Inflammatory macrophage treated with lipopolysaccharide for 4 hours (primary cell): ENCODE measurements at regions not wholly inside any gene's neighbourhood (a gene's known extent, or its start where the extent isn't known, plus 50 kb on each side); places are given as distances from the start of the nearest gene placed in this dataset.
"Not testable (repeated sequence)": the region's sequence is repeated elsewhere in the genome, so short reads cannot be mapped to it uniquely, and the experiment has no call there.

Source experiments
- DNase-seq: peaks from one replicate; pipeline ENCODE4 v3.0.0-alpha.2; 2020

DNA sequence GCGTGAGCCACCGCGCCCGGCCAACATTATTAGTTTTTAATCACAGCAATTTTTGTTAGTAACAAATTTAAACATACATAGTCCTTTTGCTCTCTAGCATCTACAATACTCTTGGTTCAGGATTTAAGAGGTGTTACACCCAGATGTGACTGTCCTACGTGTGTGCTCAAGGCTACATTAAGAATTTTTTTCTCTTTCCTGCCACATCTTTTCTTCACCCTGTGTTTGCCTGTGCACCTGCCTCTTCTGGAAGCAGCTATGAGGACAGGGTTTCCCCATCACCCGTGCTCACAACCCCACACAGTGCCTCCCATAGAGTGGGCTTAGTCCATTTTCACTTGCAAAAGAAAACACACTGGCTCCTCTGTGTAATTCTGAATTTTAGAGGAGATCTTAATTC lies 186.7 kb upstream of the KLF6 start:
- no peak for DNase-seq

DNA sequence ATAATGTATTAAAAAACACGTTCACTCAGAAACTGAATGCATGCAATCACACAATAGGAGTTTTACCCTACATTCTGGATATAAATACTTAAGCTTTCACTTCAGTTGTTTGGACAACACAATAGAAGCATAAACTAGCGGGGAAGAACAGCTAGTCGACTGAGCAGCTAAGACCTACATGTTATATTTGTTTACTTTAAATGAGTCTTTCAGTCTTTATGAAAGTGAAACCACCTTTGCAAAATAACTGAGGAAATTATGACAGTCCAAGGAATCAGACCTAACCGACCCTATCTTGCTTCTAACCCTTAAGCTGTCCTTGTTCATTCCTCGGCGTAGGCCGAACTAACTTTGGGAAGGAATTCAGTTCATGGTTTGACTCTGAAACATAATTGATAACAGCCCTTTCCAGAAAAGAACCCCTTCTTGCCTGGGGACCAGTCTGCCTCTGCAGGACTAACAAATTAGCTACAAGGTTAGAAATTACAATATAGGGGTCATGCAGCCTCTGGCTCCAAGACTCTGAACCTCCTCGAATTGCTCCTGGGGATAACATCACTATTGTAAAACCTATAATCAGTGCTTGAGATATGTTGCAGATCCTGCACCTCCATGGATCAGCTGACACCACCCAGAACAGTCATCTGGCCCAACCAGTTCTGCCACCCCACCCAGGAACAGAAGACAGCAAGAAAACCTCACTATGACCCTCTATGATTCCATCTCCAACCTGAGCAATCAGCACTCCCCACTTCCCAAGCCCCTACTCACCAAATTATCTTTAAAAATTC lies 185.1 kb upstream of the KLF6 start:
- DNase-seq: peak; percentile 12

DNA sequence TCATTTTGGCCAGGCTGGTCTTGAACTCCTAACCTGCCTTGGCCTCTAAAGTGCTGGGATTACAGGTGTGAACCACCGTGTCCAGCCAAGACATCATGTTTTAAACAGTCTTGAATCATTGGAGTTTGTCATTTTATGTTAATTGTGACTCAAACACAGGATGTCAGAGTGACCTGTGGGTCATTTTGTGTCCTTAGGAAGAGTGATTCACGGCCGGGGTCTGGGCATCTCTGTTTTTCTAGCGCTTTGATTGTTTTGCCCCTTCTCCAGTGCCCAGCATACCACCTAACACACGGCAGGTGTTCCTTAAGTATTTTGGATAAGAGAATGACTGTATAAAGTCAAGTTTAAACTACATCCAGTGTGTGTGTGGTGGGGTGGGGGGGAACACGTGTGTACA lies 183.7 kb upstream of the KLF6 start:
- DNase-seq: no peak

DNA sequence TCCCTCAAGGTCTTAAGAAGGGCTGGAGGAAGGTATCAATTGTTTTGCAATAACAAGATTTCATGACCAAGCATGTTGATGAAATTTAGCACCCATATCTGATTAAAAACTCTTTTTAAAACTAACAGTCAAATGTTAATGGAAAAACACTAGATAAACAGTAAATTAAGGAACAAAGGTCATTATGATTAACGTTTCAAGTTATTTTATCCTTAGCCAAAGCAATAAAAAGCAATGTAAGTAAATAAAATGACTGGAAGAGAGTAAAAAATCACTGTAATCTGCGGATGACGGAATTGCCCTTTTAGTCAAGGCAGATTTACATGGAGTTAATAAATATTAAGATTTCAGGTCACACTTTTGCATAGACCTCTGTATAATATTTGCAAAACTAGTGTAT lies 179.5 kb upstream of the KLF6 start:
- DNase-seq: no peak

DNA sequence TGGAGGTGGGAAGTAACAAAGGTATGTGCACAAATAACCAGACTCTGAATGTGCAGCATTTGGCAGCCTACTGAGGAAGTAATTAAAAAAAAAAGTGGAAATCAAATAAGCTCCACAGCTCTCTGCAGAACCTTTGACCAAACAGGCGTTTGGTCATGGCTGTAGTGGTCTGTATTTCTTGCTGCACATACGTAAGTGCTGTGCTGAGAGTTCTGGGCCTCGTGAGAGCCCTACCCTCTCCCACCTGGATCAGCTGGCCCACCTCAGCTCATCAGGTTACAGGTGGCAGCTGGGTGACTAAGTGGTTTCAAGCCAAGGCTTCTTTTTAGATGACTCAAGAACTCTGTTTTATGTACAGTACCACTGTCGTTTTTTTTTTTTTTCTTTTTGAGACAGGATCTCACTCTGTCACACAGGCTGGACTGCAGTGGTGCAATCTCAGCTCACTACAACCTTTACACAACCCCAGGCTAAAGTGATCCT lies 178.2 kb upstream of the KLF6 start:
- no peak for DNase-seq

DNA sequence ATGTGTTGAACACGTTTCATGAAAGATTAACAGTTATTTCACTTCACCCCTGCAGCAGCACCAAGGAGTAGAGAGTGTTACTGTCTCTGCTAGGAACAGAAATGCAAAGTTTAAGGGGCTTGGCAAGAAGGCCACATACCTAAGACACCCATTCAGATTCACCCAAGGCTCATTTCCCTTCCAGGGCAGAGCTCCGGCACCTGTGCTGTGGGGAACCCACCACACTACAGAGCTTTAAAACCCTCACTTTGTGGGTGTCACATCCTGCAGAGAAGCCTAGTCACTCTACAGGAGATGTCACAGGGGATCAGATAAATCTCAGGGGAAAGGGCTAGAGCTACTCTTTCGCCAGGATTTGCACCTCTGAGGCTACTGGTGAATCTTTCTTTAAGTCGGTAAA lies 176.1 kb upstream of the KLF6 start:
- no peak for DNase-seq

DNA sequence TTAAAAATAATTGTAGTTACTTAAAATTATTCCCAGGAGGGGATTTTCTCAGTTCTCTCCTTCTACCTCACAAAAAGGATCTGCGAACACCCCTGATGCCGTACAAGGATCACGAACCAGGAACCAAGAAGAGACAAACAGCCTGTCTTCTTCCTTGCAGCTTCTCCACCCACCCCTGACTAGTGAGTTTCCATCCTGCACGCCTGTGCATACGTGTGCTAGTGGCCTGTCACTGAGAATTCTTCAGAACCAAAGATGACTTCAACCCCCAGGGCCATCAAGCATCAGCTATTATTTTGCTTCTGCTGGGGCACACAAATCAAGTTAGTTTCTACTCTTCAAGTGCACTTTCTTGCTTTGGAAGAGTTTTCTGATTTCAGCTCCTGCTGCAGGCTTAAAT lies 175.5 kb upstream of the KLF6 start:
- DNase-seq: no peak

DNA sequence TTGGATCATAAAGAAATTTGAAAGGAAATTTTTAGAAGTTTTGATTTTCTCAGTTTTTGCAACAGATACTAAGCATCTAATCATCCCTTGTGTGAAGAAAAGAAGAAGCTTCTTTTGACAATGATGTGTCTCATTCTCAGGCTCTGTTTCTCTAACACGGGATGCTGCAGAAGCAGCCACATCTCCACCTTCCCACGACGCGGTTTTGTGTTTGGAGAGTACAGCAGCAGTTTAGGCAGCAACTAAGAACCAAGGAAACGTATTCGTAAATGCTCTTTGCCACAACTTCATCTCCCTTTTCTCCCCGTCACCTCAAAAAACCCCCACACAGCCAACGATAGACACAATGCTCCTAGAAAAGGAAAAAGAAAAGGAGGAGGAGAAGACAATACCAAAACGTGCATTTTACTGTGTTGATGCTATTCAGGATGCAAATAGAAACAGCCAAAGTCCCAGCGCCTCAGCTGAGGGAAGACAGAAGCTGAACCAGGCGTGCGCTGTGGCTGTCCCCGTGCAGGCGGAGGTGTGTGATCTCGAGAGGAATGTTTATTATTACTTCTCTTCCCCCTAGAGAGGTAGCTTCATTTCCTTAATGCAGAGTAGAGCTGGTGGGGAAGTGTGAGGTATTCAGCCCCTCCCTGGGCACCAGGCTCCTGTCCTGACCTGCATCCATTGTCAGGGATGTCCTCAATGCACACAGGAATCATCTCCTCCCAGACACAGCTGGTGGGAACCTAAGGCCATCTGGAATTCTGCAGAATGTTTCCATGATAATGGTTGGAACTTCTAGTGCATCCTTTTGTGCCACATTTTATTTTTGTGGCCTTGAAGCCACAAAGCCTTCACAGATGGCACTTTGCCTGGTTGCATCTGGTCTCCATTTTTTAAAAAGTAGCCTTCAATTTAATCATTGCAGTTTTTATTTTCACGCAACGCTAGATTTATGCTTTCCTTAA lies 174.6 kb upstream of the KLF6 start:
- no peak for DNase-seq

DNA sequence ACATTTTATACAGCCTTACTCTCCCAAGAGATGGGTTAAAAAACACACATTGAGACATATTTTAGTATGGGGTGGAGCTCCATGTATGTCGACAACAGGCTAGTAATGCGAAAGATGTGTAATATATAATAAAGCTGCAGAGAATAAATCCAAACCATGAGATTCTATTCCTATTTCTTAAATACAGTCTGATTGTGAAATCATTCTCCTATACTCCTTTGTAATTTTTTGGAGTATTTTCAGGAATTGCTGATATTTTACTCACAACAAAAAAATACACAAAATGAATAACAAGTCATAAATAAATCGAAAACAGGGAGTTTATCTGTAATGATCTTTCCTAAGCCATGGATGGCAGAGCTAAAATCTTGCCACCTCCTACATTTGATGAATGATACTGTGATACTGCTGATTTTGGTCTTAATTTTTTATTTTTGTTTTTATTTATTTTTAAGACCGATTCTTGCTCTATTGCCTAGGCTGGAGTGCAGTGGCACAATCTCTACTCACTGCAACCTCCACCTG lies 173.5 kb upstream of the KLF6 start:
- DNase-seq: no peak

DNA sequence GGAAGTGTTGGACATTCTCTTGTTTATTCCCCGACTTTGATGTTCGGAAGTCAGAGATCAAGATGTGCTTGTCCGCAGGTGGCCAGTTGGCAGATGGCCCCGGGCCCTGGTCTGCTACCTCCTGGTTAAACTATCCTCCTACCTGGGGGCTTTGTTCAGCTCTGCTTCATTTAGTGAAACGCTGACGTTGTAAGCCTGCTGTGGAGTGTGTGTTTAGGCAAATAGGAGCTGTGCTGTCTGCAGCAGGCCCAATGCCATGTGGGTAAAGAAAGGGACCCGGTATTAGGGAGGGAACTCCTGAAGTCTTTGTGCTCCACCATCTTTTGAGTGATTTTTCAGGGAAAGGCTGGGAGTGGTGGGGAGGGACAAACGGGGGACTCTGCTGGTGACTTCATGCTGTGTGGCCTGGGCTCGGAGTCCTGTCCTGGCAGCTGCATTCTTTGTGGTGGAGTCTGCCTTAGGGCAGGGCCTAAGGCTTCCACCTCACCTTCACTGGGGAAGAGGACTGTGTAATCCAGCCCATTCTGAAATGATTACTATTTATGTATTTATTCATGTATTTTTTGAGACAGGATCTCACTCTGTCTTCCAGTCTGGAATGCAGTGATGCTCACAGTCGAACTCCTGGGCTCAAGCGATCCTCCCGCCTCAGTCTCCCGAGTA lies 171.1 kb upstream of the KLF6 start:
- DNase-seq: no peak

DNA sequence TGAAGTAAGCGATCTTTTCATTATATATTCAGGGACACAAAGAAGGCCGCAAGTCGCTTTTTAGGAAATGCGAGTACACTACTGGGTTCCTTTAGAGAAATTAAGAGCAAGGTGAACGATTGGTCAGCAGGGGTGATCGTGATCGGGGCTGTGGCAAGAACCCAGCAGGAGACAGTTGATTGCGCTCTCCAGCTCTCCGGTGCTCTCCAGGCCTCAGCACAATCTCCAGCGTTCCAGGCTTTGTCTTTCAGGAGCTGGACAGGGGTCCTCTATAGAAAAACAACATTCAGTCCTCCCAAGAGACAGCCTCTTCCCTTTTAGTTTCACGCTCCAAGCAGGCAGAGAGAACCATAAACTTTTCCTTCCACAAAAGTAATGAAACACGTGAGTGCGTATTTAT lies 170.5 kb upstream of the KLF6 start:
- DNase-seq: no peak

DNA sequence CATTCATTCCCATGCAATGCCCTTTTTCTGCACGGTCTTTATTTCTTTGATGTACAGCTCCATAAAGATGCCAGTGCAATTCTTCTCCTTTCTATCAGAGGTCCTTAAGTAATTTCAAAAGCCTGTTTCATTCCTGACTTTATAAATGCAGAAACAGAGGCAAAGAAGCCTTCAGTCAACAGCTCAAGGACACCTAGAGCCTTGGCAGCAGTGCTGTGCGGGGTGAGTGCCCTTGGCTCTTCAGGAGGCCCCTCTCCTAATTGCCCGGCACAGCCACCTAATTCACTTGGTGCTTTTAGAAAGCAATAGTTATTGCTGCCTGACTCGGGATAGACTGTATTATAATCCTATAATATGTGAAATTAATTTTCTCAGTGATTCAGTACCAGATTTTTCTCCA lies 169.6 kb upstream of the KLF6 start:
- DNase-seq: no peak

DNA sequence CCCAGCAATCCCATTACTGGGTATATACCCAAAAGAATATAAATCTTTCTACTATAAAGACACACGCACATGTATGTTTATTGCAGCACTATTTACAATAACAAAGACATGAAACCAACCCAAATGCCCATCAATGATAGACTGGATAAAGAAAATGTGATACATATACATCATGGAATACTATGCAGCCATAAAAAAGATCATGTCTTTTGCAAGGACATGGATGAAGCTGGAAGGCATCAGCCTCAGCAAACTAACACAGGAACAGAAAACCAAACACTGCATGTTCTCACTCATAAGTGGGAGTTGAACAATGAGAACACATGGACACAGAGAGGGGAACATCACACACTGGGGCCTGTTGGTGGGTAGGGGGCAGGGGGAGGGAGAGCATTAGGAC lies 169.0 kb upstream of the KLF6 start:
- DNase-seq: not testable (repeated sequence)

DNA sequence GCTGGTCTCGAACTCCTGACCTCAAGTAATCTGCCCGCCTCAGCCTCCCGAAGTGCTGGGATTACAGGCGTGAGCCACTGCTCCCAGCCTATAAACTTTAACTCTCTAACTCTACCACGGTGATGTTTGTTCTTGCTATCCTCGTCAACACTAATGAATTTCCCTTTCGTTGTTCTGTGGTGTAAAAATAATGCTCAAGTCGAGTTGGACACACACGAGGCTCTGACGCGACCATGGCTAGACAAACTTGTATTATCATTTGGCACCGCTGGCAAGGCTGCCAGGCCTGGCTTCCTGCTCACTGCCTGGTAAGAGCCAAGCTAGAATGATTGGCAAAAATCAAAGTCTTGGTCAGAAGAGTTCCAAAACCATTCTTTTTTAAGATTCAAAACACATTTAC lies 167.0 kb upstream of the KLF6 start:
- DNase-seq: no peak

DNA sequence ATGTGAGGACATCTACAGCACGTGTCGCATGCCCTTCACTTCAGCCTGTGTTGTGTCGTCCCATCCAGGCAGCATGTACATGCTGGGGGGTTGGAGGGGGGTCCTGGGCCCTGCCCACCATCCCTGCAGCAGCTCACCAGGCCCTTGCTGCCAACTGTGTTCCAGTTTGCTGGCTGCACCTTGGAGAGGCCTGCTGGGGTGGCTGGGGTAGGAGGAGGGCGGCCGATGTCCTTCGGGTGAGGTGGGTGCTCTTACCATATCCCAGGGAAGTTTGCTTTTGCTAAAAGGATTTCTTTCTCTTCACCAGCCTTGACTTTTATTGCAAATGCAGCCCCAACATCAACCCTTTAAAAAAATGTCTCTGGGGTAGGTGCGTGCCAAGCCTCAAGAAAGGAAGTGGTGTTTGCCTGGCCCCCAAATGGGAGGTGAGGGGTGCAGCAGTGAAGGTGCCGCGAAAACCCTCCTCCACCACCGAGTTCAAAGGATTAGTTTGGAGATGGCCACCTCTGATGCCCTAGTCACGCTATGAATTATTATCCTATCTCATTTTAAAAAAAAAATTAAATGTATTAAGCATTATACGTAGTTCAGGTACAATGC lies 165.8 kb upstream of the KLF6 start:
- no peak for DNase-seq

DNA sequence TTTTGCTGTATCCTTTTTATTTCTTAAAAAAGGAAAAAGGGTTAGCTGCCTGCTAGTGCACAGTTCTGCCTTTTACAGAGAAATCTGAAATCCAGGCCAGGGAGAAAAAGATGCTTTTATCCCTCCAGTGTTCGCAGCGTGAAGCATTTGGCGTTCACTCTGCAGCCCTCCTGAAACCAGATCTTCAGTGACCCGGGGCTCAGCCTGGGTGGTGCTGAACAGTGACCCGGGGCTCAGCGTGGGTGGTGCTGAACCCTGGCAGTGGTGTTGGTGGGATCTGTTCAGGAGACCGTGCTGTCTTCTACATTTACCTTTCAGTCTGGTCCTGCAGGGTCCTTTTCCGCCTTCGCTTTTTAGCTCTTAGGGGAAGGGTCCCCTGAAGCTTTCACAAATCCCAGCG lies 164.7 kb upstream of the KLF6 start:
- no peak for DNase-seq

DNA sequence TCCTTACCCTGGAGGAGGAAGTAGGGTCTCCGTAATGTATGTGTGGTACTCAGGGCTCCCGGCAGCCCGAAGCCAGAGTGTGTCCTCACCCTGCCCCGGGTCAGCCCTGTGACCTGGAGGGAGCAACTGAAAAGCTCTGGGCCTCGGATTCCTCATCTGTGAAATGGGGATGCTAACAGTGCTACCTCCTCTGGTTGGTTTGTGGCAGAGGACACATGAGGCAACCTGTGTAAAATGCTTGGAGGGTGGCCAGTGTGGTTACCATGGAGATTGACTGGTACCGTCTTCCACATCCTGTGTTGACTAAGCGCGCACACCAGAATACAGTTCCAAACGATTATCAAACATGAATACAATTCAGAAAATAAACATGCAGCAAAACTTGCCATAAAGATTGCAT lies 163.8 kb upstream of the KLF6 start:
- DNase-seq: no peak

DNA sequence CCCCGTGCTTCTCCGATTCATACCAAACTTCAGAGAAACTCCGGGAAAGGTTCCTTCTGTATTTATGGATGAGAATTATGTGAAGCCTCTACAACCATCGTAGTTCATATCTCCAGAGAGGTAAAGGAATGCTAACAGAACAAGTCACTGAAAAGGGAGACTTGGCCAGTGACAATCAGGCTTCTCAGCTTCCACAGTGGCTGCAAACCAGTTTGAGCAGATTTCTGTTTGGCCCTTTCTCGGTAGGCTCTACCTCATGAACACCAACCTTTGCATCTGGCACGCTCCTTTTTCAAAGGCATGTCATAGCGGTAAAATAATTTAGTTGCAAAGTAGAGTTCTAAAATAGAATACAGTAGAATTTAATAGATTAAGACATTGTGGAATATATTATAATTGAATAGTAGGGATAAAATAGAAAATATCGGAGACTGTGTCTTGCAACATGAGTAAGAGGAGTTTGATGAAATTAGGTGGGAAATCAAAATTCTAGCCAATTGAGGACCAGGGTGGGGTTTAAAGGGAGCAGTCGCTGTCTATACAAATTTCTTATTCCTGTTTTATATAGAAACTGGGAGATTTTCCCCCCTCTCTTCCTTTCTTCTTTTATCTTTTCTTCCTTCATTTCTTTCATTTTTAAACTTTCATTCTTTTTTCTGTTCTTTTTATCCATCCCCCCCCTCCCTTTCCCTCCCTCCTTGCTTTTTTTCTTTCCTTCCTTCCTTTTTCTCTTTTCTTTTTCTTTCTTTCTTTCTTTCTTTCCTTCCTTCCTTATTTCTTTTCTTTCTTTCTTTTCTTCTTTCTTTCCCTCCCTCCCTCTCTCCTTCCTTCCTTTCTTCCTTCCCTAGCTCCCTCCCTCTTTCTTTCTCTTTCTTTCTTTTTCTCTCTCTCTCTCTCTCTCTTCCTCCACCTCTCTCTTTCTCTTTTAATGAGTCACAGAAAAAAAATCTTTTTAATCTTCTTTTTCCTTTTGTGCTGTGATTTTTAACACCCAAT lies 161.5 kb upstream of the KLF6 start:
- no peak for DNase-seq

DNA sequence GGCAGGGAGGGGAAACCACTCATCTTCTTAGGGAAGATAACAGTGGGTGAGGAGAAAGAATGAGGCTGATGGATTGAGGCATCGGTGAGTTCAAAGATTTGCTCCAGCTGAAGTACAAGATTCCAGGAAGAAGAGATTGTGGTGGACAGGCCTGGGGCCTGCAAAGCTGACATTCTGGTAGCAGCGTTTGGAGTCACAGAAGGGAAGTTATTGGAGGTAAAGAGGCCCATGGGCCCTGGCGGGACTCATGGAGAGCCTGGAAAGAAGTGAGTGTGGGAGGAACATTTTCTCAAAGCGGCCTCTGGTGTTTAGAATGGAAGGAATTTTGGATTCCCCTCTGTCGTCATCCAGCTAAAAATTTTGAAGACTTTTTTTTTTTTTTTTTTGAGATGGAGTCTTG lies 160.0 kb upstream of the KLF6 start:
- DNase-seq: no peak

DNA sequence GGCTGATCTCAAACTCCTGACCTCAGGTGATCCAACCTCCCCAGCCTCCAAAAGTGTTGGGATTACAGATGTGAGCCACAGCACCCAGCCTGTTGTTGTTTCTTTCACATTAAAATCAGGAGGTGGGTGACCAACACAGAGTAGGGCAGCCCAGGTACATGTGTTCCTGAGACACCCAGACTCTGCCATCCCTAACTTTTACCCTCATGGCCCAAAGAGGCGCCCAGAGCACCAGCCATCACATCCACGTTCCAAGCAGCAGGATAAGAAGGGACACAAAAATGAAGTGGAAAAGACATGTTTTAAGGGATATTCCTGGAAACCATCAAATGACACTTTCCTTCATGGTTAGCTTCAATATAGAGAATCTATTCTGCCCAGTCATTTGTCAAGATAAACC lies 159.6 kb upstream of the KLF6 start:
- DNase-seq: no peak

DNA sequence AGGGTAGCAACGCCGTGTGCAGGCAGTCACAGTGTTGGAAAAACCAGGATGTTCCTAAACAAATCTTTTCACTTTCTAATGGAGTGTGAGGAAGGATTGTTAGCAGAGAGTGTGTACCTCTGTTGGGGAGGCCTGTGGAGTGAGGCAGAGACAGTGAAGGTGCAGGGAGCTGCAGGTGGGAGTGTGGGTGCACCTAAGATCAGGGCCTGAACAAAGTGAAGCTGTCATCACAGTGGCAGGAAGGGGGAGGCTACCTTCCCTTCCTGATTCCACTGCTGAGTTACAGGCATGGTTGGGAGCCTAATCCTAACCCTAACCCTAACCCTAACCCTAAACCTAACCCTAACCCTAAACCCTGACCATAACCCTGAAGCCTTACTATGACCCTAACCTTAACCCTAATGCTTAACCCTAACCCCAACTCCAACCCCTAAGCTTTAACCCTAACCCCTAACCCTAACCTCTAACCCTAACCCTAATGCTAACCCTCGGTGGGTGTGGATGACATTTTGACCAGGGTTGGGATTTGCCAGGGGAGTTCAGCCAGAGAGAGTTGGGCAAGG lies 158.8 kb upstream of the KLF6 start:
- DNase-seq: no peak
